ENCODE measurements at regions not wholly inside any gene's neighbourhood (a gene's known extent, or its start where the extent isn't known, plus 50 kb on each side); places are given as distances from the start of the nearest gene placed in this dataset.

DNA sequence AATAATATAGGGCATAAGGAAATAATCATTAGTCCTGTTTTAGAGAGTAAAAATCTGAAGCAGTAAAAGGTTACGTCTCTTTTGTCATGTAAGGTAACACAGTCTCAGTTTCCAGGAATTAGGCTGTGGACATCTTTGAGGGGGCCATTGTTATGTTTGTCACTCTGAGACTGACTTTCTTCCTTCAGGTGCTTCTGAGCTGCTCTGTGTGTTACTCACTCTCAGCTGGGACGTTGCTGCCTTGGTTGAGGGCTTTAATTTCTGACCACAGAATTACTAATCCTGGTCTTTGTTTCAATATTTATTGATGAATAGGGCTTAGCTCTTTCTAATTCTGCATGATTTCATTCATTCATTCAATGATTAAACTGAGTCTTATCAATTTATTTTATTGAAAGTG lies 55.9 kb upstream of the SLC38A11 start:
- TF ChIP-seq, protein P1, sequence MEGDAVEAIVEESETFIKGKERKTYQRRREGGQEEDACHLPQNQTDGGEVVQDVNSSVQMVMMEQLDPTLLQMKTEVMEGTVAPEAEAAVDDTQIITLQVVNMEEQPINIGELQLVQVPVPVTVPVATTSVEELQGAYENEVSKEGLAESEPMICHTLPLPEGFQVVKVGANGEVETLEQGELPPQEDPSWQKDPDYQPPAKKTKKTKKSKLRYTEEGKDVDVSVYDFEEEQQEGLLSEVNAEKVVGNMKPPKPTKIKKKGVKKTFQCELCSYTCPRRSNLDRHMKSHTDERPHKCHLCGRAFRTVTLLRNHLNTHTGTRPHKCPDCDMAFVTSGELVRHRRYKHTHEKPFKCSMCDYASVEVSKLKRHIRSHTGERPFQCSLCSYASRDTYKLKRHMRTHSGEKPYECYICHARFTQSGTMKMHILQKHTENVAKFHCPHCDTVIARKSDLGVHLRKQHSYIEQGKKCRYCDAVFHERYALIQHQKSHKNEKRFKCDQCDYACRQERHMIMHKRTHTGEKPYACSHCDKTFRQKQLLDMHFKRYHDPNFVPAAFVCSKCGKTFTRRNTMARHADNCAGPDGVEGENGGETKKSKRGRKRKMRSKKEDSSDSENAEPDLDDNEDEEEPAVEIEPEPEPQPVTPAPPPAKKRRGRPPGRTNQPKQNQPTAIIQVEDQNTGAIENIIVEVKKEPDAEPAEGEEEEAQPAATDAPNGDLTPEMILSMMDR (IDR thresholded peaks at IDR 0.05) = no peak
- no peak for TF ChIP-seq POLR2A (IDR thresholded peaks at IDR 0.05)

Data from right lobe of liver (tissue), 4 donors.